ENCODE measurements at regions not wholly inside any gene's neighbourhood (a gene's known extent, or its start where the extent isn't known, plus 50 kb on each side); places are given as distances from the start of the nearest gene placed in this dataset.

GRCh38 chr14:101082036-101082435, 178.5 kb upstream of the RTL1 start:
- TF ChIP-seq POLR2AphosphoS5 (IDR thresholded peaks at IDR 0.05; ENCODE audit: low read depth, low read length) (no peak), TAF1 (IDR thresholded peaks at IDR 0.05; ENCODE audit: borderline replicate concordance, insufficient read depth, low read length) (no peak), SIN3A (IDR thresholded peaks at IDR 0.05; ENCODE audit: borderline replicate concordance, insufficient read depth, low read length) (no peak)
- TF ChIP-seq, protein P1, sequence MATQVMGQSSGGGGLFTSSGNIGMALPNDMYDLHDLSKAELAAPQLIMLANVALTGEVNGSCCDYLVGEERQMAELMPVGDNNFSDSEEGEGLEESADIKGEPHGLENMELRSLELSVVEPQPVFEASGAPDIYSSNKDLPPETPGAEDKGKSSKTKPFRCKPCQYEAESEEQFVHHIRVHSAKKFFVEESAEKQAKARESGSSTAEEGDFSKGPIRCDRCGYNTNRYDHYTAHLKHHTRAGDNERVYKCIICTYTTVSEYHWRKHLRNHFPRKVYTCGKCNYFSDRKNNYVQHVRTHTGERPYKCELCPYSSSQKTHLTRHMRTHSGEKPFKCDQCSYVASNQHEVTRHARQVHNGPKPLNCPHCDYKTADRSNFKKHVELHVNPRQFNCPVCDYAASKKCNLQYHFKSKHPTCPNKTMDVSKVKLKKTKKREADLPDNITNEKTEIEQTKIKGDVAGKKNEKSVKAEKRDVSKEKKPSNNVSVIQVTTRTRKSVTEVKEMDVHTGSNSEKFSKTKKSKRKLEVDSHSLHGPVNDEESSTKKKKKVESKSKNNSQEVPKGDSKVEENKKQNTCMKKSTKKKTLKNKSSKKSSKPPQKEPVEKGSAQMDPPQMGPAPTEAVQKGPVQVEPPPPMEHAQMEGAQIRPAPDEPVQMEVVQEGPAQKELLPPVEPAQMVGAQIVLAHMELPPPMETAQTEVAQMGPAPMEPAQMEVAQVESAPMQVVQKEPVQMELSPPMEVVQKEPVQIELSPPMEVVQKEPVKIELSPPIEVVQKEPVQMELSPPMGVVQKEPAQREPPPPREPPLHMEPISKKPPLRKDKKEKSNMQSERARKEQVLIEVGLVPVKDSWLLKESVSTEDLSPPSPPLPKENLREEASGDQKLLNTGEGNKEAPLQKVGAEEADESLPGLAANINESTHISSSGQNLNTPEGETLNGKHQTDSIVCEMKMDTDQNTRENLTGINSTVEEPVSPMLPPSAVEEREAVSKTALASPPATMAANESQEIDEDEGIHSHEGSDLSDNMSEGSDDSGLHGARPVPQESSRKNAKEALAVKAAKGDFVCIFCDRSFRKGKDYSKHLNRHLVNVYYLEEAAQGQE (IDR thresholded peaks at IDR 0.05; ENCODE audit: insufficient read depth in 1 of 2, low read depth in 2 of 2, low read length in 2 of 2), result no peak

All from PFSK-1 (cell line).